Activated CD8-positive, alpha-beta T cell treated with anti-CD3 and anti-CD28 coated beads for 36 hours (primary cell): ENCODE measurements at regions not wholly inside any gene's neighbourhood (a gene's known extent, or its start where the extent isn't known, plus 50 kb on each side); places are given as distances from the start of the nearest gene placed in this dataset.
"Not testable (repeated sequence)": the region's sequence is repeated elsewhere in the genome, so short reads cannot be mapped to it uniquely, and the experiment has no call there.

Experiments
- ATAC-seq: fragments of 200-7000 bp; cut with Tn5 transposase; one replicate; pipeline ENCODE4 v1.10.0; 2021; ENCODE audit warnings: mild to moderate bottlenecking, moderate library complexity
- CTCF ChIA-PET: fragments of 350-600 bp; sonication (Branson Sonifier 250); formaldehyde crosslinking; loops from one replicate; lab custom pipeline; 2021; ENCODE audit warnings: antibody characterized with exemption; lab: Charles Lee
- POLR2A ChIA-PET: fragments of 350-600 bp; sonication (Branson Sonifier 250); formaldehyde crosslinking; loops from one replicate; lab custom pipeline; 2021; ENCODE audit warnings: antibody characterized with exemption; lab: Charles Lee
- DNase-seq: peaks from one replicate; pipeline ENCODE4 v3.0.0-alpha.2; 2020
- H3K27ac Mint-ChIP-seq: one replicate; pipeline ENCODE4 v1.8.0; 2021; ENCODE audit warnings: mild to moderate bottlenecking, mixed read lengths
- H3K27me3 Mint-ChIP-seq: one replicate; pipeline ENCODE4 v1.8.0; 2021; ENCODE audit warnings: mixed read lengths
- H3K36me3 Mint-ChIP-seq: one replicate; pipeline ENCODE4 v1.8.0; 2021; ENCODE audit warnings: low read depth, mixed read lengths
- H3K4me1 Mint-ChIP-seq: one replicate; pipeline ENCODE4 v1.8.0; 2021; ENCODE audit warnings: low read depth, mixed read lengths
- H3K4me3 Mint-ChIP-seq: one replicate; pipeline ENCODE4 v1.8.0; 2021; ENCODE audit warnings: mild to moderate bottlenecking, moderate library complexity, mixed read lengths
- H3K9me3 Mint-ChIP-seq: one replicate; pipeline ENCODE4 v1.8.0; 2021; ENCODE audit warnings: mixed read lengths
- intact Hi-C: fragments of 100-400 bp; cut with micrococcal nuclease; formaldehyde crosslinking; loops from one replicate; pipeline ENCODE4 v1.10.0; 2022
- TF ChIP-seq, protein P1 (sequence below): fragments of 200-600 bp; IDR thresholded peaks from one replicate; pipeline ENCODE4 v1.8.0; 2022; ENCODE audit warnings: antibody characterized with exemption, mild to moderate bottlenecking

DNA sequence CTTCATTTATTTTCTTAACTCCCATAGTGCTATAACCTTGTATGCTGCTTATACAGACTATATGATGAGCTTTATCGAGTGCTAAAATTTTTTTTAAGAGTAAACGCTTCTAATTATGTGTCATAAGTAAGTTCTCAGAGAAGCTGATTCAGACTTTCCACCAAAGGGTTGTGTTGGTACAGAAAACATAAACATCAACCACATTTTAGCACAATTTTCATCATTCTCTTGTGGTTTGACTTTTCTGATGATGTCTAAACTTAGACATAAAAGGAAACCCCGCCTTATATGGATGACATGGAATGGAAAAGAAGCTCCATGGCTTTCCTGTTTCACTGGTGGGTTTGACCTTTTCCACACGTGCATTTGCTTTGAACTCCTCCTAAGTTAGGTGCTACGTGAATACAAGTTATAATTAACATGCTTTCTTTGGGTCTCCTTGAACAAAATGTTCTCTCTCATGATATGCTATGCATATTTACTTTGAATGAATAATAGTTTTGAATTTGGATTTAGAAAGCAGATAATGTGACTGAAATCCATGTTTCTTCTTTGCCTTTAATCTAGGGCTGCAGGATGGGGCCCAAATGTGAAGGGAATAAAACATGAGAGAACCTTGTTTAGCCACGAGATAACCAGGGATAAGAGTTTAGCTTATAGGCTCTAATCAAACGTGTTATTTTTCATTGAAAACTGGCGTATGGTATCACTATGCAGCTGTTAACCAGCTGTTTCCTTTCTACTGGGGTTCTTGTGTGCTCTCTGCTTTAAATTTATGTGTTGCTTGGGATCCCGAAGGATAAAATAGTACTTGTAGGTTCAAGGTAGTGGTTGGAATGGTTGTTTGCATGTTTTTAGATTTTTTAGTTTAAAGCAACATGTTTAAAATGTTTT lies 127.1 kb upstream of the AHI1 start:
- ATAC-seq (peak; percentile 85), DNase-seq (peak; percentile 60)
- CTCF ChIA-PET = interaction anchor here (0.7 to 1.8 kb wide), 7 partner anchors 8 to 118 kb away, joined by 3 to 6 read pairs (median 3); no protein-coding TSS in a partner anchor
- no peak overlapping the region for H3K4me3 Mint-ChIP-seq
- H3K27ac Mint-ChIP-seq = peak overlapping the region; percentile 91
- POLR2A ChIA-PET = interaction anchor here (0.9 to 1.3 kb wide), 3 partner anchors 15 to 256 kb away, joined by 3 to 4 read pairs (median 3); no protein-coding TSS in a partner anchor
- H3K27me3 Mint-ChIP-seq = peaks cover 3% of the 10 kb centered on the region
- H3K36me3 Mint-ChIP-seq = peaks cover 43% of the 10 kb centered on the region
- peaks cover 42% of the 10 kb centered on the region for H3K4me1 Mint-ChIP-seq
- peaks cover 29% of the 10 kb centered on the region for H3K9me3 Mint-ChIP-seq
- intact Hi-C loops = loop anchor here (5.0 kb wide), 2 partner anchors 57 to 87 kb away; no protein-coding TSS in a partner anchor
- TF ChIP-seq, protein P1, sequence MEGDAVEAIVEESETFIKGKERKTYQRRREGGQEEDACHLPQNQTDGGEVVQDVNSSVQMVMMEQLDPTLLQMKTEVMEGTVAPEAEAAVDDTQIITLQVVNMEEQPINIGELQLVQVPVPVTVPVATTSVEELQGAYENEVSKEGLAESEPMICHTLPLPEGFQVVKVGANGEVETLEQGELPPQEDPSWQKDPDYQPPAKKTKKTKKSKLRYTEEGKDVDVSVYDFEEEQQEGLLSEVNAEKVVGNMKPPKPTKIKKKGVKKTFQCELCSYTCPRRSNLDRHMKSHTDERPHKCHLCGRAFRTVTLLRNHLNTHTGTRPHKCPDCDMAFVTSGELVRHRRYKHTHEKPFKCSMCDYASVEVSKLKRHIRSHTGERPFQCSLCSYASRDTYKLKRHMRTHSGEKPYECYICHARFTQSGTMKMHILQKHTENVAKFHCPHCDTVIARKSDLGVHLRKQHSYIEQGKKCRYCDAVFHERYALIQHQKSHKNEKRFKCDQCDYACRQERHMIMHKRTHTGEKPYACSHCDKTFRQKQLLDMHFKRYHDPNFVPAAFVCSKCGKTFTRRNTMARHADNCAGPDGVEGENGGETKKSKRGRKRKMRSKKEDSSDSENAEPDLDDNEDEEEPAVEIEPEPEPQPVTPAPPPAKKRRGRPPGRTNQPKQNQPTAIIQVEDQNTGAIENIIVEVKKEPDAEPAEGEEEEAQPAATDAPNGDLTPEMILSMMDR = no peak

DNA sequence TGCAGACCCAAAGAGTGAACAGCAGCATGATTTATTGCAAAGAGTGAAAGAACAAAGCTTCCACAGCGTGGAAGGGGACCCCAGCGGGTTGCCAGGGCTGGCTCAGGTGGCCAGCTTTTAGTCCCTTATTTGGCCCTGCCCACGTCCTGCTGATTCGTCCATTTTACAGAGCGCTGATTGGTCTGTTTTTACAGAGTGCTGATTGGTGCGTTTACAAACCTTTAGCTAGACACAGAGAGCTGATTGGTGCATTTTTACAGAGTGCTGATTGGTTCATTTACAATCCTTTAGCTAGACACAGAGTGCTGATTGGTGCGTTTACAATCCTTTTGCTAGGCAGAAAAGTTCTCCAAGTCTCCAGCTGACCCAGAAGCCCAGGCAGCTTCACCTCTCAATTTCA lies 128.5 kb upstream of the AHI1 start:
- peaks cover 45% of the 10 kb centered on the region for H3K4me1 Mint-ChIP-seq
- peaks cover 43% of the 10 kb centered on the region for H3K36me3 Mint-ChIP-seq
- POLR2A ChIA-PET, H3K27me3 Mint-ChIP-seq, CTCF ChIA-PET, intact Hi-C loops, ATAC-seq, DNase-seq, H3K4me3 Mint-ChIP-seq: not testable (repeated sequence)
- peaks cover 29% of the 10 kb centered on the region for H3K9me3 Mint-ChIP-seq
- H3K27ac Mint-ChIP-seq = peak overlapping the region; percentile 87

- H3K4me1 Mint-ChIP-seq = peaks cover 45% of the 10 kb centered on the region
- TF ChIP-seq, protein P1 = no peak
- intact Hi-C loops = no loop called here
- DNase-seq (no peak), ATAC-seq (no peak)
- H3K9me3 Mint-ChIP-seq = peaks cover 28% of the 10 kb centered on the region
- H3K27me3 Mint-ChIP-seq = peaks cover 5% of the 10 kb centered on the region
- H3K27ac Mint-ChIP-seq = peak overlapping the region; percentile 41
- CTCF ChIA-PET = no interaction called here
- no peak overlapping the region for H3K4me3 Mint-ChIP-seq
- POLR2A ChIA-PET = no interaction called here
- peaks cover 41% of the 10 kb centered on the region for H3K36me3 Mint-ChIP-seq
These were observed 129.7 kb upstream of the AHI1 start for GRCh38 chr6:135627092-135627715.

- peaks cover 7% of the 10 kb centered on the region for H3K27me3 Mint-ChIP-seq
- H3K4me1 Mint-ChIP-seq = peaks cover 18% of the 10 kb centered on the region
- peaks cover 25% of the 10 kb centered on the region for H3K36me3 Mint-ChIP-seq
- ATAC-seq = peak; percentile 56
- DNase-seq = no peak
- no peak overlapping the region for H3K27ac Mint-ChIP-seq
- POLR2A ChIA-PET = no interaction called here
- CTCF ChIA-PET = no interaction called here
- TF ChIP-seq, protein P1 = no peak
- intact Hi-C loops = no loop called here
- no peak overlapping the region for H3K4me3 Mint-ChIP-seq
- H3K9me3 Mint-ChIP-seq = peaks cover 10% of the 10 kb centered on the region
These were observed 133.3 kb upstream of the AHI1 start for GRCh38 chr6:135630789-135631376.

DNA sequence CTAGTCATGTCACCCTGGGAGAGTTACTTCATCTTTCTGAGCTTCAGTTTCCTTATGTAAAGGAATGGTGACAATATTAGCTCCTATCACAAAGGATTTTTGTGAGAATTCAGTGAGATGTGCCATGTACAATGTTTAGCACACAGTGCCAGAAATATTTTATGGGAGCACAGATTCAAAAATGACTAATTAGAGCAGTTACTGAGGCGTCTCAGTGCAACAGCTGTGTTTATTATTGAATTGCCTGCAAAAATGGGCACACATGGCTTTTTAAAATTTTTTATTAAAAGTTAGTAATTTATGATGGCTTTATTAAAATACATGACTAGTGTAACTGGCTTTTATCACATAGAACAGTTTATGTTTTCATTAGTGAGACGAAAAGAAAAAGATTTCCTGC lies 134.3 kb upstream of the AHI1 start:
- peaks cover 12% of the 10 kb centered on the region for H3K4me1 Mint-ChIP-seq
- no peak overlapping the region for H3K27ac Mint-ChIP-seq
- no peak for ATAC-seq
- H3K36me3 Mint-ChIP-seq = peaks cover 19% of the 10 kb centered on the region
- ChIA-PET CTCF (no interaction called here), POLR2A (no interaction called here)
- no peak for DNase-seq
- TF ChIP-seq, protein P1 = no peak
- peaks cover 3% of the 10 kb centered on the region for H3K9me3 Mint-ChIP-seq
- H3K27me3 Mint-ChIP-seq = peaks cover 7% of the 10 kb centered on the region
- intact Hi-C loops = no loop called here
- no peak overlapping the region for H3K4me3 Mint-ChIP-seq
